ENCODE measurements at regions not wholly inside any gene's neighbourhood (a gene's known extent, or its start where the extent isn't known, plus 50 kb on each side); places are given as distances from the start of the nearest gene placed in this dataset.

- no peak overlapping the region for H3K4me3 ChIP-seq (ENCODE audit: low read depth, low read length)
- no peak for DNase-seq (ENCODE audit: low read depth)
- TF ChIP-seq CTCF (IDR thresholded peaks at IDR 0.05; ENCODE audit: insufficient read depth, low read depth, low read length) = no peak
Observed at GRCh38 chr4:45939056-45939455, 184.8 kb downstream of the GABRG1 start.

- no peak for DNase-seq (ENCODE audit: low read depth)
Observed at GRCh38 chr4:45931154-45931553, 192.7 kb downstream of the GABRG1 start.

GRCh38 chr4:45927641-45928040, 196.2 kb downstream of the GABRG1 start:
- no peak for TF ChIP-seq CTCF (IDR thresholded peaks at IDR 0.05; ENCODE audit: insufficient read depth, low read depth, low read length)
- H3K4me3 ChIP-seq (ENCODE audit: low read depth, low read length) = no peak overlapping the region
- DNase-seq (ENCODE audit: low read depth) = no peak

More at GRCh38 chr4:45931154-45931553, 192.7 kb downstream of the GABRG1 start:
- no peak overlapping the region for H3K4me3 ChIP-seq (ENCODE audit: low read depth, low read length)
- TF ChIP-seq CTCF (IDR thresholded peaks at IDR 0.05; ENCODE audit: insufficient read depth, low read depth, low read length) = no peak

- DNase-seq (ENCODE audit: low read depth) = no peak
- no peak overlapping the region for H3K4me3 ChIP-seq (ENCODE audit: low read depth, low read length)
- TF ChIP-seq CTCF (IDR thresholded peaks at IDR 0.05; ENCODE audit: insufficient read depth, low read depth, low read length) = no peak
Observed at GRCh38 chr4:45925809-45926208, 198.0 kb downstream of the GABRG1 start.

GRCh38 chr4:45920861-45921260, 203.0 kb downstream of the GABRG1 start:
- no peak for TF ChIP-seq CTCF (IDR thresholded peaks at IDR 0.05; ENCODE audit: insufficient read depth, low read depth, low read length)
- no peak overlapping the region for H3K4me3 ChIP-seq (ENCODE audit: low read depth, low read length)
- no peak for DNase-seq (ENCODE audit: low read depth)

- H3K4me3 ChIP-seq (ENCODE audit: low read depth, low read length) = no peak overlapping the region
- no peak for TF ChIP-seq CTCF (IDR thresholded peaks at IDR 0.05; ENCODE audit: insufficient read depth, low read depth, low read length)
- no peak for DNase-seq (ENCODE audit: low read depth)
Observed at GRCh38 chr4:45910511-45910910, 213.3 kb downstream of the GABRG1 start.

- no peak for DNase-seq (ENCODE audit: low read depth)
- no peak for TF ChIP-seq CTCF (IDR thresholded peaks at IDR 0.05; ENCODE audit: insufficient read depth, low read depth, low read length)
- no peak overlapping the region for H3K4me3 ChIP-seq (ENCODE audit: low read depth, low read length)
Observed at GRCh38 chr4:45897946-45898585, 225.8 kb downstream of the GABRG1 start.

Data from fibroblast of villous mesenchyme (primary cell).